ENCODE measurements at regions not wholly inside any gene's neighbourhood (a gene's known extent, or its start where the extent isn't known, plus 50 kb on each side); places are given as distances from the start of the nearest gene placed in this dataset.

DNA sequence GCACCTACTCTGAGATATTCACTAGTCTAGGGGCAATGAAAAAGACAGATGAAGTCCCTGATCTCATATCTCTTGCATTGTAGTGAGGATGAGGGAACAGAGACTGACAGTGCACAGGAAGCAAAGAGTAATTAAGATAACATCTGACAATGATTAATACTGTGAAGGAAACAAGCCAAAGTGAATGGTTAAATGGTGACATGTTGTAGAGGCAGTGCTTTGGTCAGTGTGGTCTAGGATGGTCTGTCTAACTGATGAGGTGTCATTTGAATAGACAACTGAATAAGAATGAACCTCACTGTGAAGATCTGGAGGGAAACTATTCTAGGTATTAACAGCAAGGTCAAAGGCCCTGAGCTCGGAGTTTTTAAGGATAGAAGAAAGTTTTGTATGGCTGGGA lies 333.3 kb upstream of the GRIA1 start (continued):
- TF ChIP-seq, protein P1, sequence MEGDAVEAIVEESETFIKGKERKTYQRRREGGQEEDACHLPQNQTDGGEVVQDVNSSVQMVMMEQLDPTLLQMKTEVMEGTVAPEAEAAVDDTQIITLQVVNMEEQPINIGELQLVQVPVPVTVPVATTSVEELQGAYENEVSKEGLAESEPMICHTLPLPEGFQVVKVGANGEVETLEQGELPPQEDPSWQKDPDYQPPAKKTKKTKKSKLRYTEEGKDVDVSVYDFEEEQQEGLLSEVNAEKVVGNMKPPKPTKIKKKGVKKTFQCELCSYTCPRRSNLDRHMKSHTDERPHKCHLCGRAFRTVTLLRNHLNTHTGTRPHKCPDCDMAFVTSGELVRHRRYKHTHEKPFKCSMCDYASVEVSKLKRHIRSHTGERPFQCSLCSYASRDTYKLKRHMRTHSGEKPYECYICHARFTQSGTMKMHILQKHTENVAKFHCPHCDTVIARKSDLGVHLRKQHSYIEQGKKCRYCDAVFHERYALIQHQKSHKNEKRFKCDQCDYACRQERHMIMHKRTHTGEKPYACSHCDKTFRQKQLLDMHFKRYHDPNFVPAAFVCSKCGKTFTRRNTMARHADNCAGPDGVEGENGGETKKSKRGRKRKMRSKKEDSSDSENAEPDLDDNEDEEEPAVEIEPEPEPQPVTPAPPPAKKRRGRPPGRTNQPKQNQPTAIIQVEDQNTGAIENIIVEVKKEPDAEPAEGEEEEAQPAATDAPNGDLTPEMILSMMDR (IDR thresholded peaks at IDR 0.05; ENCODE audit: control extremely low read depth in 1 of 3, insufficient read depth in 1 of 3, low read depth in 1 of 3, low read length in 3 of 3): no peak
